Fibroblast of skin of scalp (primary cell): ENCODE measurements at regions not wholly inside any gene's neighbourhood (a gene's known extent, or its start where the extent isn't known, plus 50 kb on each side); places are given as distances from the start of the nearest gene placed in this dataset.
"Not testable (repeated sequence)": the region's sequence is repeated elsewhere in the genome, so short reads cannot be mapped to it uniquely, and the experiment has no call there.

Experiments
- DNase-seq: peaks from one replicate; pipeline ENCODE4 v3.0.0-alpha.2; 2013

- DNase-seq: peak; percentile 9
Measured at GRCh38 chr5:33153372-33153771, 287.4 kb upstream of the TARS1 start.

GRCh38 chr5:33153831-33154230, 286.9 kb upstream of the TARS1 start:
- no peak for DNase-seq

- no peak for DNase-seq
Measured at GRCh38 chr5:33160871-33161270, 279.9 kb upstream of the TARS1 start.

- DNase-seq: peak; percentile 34
Measured at GRCh38 chr5:33161421-33161820, 279.3 kb upstream of the TARS1 start.

GRCh38 chr5:33162057-33162456, 278.7 kb upstream of the TARS1 start:
- DNase-seq: no peak

GRCh38 chr5:33166522-33166921, 274.2 kb upstream of the TARS1 start:
- no peak for DNase-seq

- DNase-seq: no peak
Measured at GRCh38 chr5:33166948-33167347, 273.8 kb upstream of the TARS1 start.

DNA sequence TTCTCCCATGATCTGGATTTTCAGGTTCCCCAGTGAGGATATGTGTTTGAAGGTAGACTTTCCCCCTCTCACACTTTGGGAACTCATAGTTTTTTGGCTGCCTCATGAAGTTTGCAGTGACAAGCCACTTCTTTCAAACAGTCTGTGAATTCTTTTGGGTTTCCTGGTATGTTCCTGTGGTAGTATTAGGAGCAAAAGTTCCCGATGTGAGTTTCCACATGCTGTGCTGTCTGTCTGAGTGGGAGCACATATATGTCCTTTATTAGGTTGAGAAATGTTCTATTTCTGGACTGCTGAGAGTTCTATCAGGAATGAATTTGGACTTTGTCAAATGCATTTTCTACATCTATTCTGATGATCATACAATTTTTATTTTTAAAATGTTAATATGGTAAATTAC, 273.2 kb upstream of the TARS1 start:
- peak; percentile 71 for DNase-seq

GRCh38 chr5:33170411-33170810, 270.4 kb upstream of the TARS1 start:
- DNase-seq: no peak

DNA sequence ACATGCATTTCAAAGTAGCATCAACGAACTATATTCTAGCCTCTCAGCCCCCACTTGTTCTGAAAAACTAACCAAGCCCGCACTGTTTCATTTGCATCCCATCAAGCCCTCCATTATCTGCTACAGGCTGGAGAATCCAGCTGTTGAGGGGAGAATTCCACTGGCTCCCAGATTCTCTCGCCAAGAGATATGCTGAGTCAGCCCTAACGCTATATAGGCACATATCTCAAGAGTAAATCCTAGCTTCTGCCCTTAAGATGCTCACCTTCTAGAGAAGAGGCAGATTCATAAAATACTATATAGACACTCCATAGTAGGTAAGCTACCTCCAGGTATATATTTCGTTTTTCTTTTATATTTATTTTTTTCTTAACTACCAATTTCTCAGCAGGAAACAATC, 266.4 kb upstream of the TARS1 start:
- no peak for DNase-seq

- DNase-seq: no peak
Measured at GRCh38 chr5:33179301-33179700, 261.5 kb upstream of the TARS1 start.

DNA sequence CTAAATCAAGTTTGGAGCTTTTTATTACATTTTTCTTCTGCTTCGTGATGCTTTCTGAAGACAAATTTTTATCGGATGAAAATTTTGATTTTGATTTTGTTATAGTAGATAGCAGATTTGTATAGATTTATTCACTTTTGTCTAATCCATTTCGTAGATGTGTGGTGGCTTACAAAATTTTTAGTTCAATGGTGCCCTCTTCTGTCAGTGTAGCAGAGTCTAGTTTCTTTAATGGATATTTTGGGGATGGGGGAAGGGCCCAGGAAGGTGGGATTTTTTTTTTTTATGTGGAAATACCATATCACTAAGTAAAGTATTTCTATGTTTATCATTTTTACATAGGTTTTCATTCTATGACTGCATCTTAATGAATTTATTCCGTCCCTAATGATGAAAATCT, 259.9 kb upstream of the TARS1 start:
- DNase-seq: peak; percentile 71

- no peak for DNase-seq
Measured at GRCh38 chr5:33182986-33183385, 257.8 kb upstream of the TARS1 start.

- DNase-seq: no peak
Measured at GRCh38 chr5:33184367-33184766, 256.4 kb upstream of the TARS1 start.

DNA sequence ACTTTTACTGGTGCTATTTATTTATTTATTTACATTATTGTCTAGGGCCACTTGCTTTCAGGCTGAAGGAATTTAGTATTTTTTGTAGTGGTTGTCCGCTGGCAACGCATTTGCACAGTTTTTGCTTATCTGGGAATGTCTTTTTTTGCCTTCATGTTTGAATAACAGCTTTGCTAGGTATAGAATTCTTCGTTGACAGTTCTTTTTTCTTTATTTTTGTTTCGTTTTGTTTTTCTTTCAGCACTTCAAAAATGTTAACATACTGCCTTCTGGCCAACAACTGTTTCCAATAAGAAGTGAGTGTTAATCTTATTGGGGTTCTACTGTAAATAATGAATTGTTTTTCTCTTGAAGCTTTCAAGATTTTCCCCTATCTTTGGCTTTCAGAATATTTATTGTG, 252.7 kb upstream of the TARS1 start:
- DNase-seq: no peak

DNA sequence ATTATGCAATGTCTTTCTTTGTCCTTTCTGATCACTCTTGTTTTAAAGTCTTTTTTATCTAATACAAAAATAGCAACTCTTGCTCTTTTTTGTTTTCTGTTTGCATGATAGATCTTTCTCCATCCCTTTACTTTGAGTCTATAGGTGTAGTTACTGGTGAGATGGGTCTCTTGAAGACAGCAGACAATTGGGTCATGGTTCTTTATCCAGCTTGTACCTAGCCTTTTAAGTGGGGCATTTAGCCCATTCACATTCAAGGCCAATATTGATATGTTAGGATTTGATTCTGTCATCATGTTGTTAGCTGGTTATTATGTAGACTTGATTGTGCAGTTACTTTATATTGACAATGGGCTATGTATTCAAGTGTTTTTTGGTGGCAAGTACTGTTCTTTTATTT, 245.9 kb upstream of the TARS1 start:
- no peak for DNase-seq

DNA sequence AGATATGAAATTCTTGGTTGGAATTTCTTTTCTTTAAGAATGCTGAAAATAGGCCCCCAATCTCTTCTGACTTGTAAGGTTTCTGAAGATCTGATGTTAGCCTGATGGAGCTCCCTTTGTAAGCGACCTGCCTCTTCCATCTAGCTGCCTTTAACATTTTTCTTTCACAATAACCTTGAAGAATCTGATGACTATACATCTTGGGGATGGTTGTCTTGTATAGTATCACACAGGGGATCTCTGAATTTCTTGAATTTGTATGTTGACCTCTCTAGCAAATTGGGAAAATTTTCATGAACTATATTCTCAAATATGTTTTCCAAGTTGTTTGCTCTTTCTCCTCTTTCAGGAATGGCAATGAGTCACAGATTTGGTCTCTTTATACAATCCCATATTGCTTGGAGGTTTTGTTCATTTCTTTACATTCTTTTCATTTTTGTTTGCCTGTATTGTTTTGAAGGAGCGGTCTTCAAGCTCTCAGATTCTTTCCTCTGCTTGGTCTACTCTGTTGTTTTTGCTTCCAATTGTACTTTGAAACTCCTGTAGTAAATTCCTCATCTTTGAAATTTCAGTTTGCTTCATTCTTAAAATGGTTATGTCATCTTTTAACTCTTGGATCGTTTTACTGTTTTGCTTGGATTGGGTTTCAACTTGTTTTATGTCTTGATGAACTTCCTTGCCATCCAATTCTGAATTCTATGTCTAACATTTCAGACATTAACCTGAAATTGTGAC, 245.2 kb upstream of the TARS1 start:
- peak; percentile 85 for DNase-seq

DNA sequence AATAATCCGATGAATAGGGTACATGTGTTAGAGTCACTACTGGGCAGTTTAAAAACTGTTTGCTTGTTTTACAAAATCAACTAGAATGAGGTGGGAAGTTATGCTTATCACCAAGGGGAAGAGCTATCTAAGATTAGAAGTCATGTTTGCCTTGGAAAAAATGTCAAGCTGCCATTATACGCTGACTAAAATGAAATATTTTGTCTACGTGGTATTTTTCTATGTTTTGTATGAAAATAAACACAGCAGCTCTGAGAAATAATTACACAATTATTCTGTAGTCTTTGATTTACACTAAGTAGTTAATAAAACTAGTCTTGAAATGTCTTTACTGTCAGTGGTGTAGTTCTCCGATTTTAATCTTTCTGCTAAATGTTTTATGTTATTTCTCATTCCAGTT, 241.9 kb upstream of the TARS1 start:
- DNase-seq: no peak

- DNase-seq: no peak
Measured at GRCh38 chr5:33203931-33204330, 236.8 kb upstream of the TARS1 start.

GRCh38 chr5:33205079-33205478, 235.7 kb upstream of the TARS1 start:
- DNase-seq: no peak

DNA sequence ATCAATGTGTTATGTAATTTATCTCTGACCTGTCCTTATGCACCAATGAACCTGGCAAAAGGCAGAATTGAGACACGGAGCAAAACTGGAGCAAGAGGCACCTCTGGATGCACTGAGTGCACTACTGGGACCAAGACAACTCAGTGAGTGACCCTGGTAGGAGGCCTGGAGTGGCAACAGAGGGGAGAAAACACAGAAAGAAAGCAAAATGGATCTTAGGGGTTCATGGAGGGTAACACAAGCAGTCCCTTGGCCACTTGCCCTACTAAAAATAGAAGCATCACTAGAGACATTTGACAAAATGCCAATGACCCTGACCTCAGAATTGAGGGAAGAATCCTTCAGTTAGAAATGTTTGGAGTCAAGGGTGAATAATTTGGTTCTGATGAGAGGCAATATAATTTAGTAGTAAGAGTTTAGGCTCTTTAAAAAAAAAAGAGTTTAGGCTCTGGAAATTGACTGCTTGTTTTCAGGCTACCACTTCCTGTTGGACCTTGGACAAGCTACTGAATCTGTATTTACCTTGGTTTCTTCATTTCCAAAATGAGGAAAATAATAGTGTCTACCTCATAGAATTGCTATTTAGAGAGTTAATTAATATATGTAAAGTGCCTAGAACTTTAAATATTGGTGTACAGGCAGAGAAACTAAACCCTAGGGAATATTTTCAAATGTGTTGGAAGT, 234.9 kb upstream of the TARS1 start:
- peak; percentile 46 for DNase-seq

DNA sequence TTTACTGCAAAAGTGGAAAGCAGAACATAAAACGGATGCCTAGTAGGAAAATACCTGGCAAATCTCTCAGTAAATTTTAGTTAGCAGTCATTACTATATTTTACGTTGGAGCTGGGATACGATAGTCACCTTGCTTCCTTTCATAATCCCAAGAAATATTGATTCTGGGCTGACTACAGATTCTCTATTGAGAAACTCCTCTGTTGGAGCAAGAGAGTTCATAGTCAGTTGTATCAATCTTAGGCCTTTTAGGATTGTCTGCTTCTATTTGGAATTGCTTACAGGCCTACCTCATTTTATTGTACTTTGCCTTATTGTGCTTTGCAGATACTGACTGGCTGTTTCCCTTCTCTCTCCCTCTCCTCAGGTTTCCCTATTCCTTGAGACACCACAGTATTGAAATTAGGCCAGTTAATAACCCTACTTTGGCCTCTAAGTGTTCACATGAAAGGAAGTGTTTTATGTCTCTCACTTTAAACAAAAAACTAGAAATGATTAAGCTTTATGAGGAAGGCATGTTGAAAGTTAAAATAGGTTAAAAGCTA, 233.7 kb upstream of the TARS1 start:
- no peak for DNase-seq

DNA sequence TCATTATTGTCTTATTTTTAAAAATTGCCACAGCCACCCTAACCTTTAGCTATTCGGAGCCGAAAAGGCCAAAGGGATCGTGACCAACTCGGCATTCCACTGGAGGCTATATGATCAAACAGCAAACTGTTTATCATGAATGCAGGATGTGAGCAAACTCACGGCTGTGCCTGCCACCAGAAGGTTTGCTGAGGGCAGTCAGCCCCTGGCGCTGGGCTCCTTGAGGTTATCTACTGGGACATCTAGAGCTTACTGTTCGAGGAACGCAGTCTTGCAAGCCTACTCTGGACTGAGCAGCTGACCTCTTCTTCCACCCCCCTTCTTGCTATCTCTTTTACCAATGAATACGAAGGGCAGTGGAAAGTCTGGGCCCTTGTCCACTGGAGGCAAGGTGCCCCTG, 231.5 kb upstream of the TARS1 start:
- DNase-seq: no peak

DNA sequence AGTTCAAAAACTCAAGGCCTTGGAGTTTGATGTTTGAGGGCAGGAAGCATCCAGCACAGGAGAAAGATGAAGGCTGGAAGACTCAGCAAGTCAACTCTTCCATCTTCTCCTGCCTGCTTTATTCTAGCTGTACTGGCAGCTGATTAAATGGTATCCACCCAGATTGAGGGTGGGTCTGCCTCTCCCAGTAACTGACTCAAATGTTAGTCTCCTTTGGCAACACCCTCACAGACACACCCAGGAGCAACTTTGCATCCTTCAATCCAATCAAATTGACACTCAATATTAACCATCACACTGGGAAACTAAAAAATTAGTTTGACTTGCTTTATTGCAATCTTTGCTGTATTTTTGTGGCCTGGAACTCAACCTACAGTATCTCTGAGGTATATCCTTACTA, 230.5 kb upstream of the TARS1 start:
- DNase-seq: not testable (repeated sequence)
